ENCODE measurements at regions not wholly inside any gene's neighbourhood (a gene's known extent, or its start where the extent isn't known, plus 50 kb on each side); places are given as distances from the start of the nearest gene placed in this dataset.

- no peaks in the 10 kb centered on the region for H3K9me3 ChIP-seq
- DNase-seq, result no peak
- WGBS, 2 donors, result 100% methylated on average over 2 to 3 of the region's 5 CpGs
- no peak overlapping the region for H3K4me3 ChIP-seq (replicated peaks in 1 of 3)
- intact Hi-C loops (cut with DNase I), result no loop called here
- no peaks in the 10 kb centered on the region for H3K27me3 ChIP-seq
- H3K27ac ChIP-seq, result no peak overlapping the region
- TF ChIP-seq CTCF (IDR thresholded peaks at IDR 0.05) (no peak), POLR2A (IDR thresholded peaks at IDR 0.05) (no peak)
- H3K36me3 ChIP-seq, result no peaks in the 10 kb centered on the region
- peaks cover 0 to 10% of the 10 kb centered on the region in 2 donors for H3K4me1 ChIP-seq
Observed at GRCh38 chrX:115896362-115896761, 274.2 kb upstream of the AGTR2 start.

- 89 to 97% methylated on average over 5 of the region's 8 CpGs for WGBS, 2 donors
- no peak overlapping the region for H3K27ac ChIP-seq
- intact Hi-C loops (cut with DNase I), result no loop called here
- TF ChIP-seq POLR2A (IDR thresholded peaks at IDR 0.05) (no peak), CTCF (IDR thresholded peaks at IDR 0.05) (no peak)
- DNase-seq, result no peak
- no peaks in the 10 kb centered on the region for H3K27me3 ChIP-seq
- peaks cover 0 to 10% of the 10 kb centered on the region in 2 donors for H3K4me1 ChIP-seq
- H3K9me3 ChIP-seq, result no peaks in the 10 kb centered on the region
- no peaks in the 10 kb centered on the region for H3K36me3 ChIP-seq
- no peak overlapping the region for H3K4me3 ChIP-seq (replicated peaks in 1 of 3)
Observed at GRCh38 chrX:115897956-115898355, 272.6 kb upstream of the AGTR2 start.

- TF ChIP-seq CTCF (IDR thresholded peaks at IDR 0.05), result peak in 3 of 6 experiments; percentile 27 to 73 (median 63)
- no peak for TF ChIP-seq POLR2A (IDR thresholded peaks at IDR 0.05)
- H3K27ac ChIP-seq, result no peak overlapping the region
- no peaks in the 10 kb centered on the region for H3K9me3 ChIP-seq
- DNase-seq, result peak in 1 of 2 donors; percentile 36
- peaks cover 0 to 5% of the 10 kb centered on the region in 2 donors for H3K4me1 ChIP-seq
- intact Hi-C loops (cut with DNase I), result no loop called here
- 86% methylated on average over 1 of the region's 8 CpGs; no CpG with 5 or more reads in 1 of the 2 donors for WGBS, 2 donors
- no peaks in the 10 kb centered on the region for H3K27me3 ChIP-seq
- no peak overlapping the region for H3K4me3 ChIP-seq (replicated peaks in 1 of 3)
- no peaks in the 10 kb centered on the region for H3K36me3 ChIP-seq
Observed at GRCh38 chrX:115898382-115899001, 272.1 kb upstream of the AGTR2 start.

GRCh38 chrX:115900425-115900824 is 270.1 kb upstream of the AGTR2 start:
- 90 to 98% methylated on average over 3 to 4 of the region's 4 CpGs for WGBS, 2 donors
- H3K9me3 ChIP-seq, result no peaks in the 10 kb centered on the region
- no peaks in the 10 kb centered on the region for H3K27me3 ChIP-seq
- H3K4me3 ChIP-seq (replicated peaks in 1 of 3), result no peak overlapping the region
- TF ChIP-seq POLR2A (IDR thresholded peaks at IDR 0.05) (no peak), CTCF (IDR thresholded peaks at IDR 0.05) (no peak)
- no peaks in the 10 kb centered on the region for H3K4me1 ChIP-seq
- intact Hi-C loops (cut with DNase I), result no loop called here
- H3K36me3 ChIP-seq, result no peaks in the 10 kb centered on the region
- no peak for DNase-seq
- H3K27ac ChIP-seq, result no peak overlapping the region

- no peaks in the 10 kb centered on the region for H3K36me3 ChIP-seq
- H3K4me3 ChIP-seq (replicated peaks in 1 of 3), result no peak overlapping the region
- H3K9me3 ChIP-seq, result no peaks in the 10 kb centered on the region
- no peak for TF ChIP-seq CTCF (IDR thresholded peaks at IDR 0.05)
- no peak for TF ChIP-seq POLR2A (IDR thresholded peaks at IDR 0.05)
- H3K4me1 ChIP-seq, result no peaks in the 10 kb centered on the region
- no peak for DNase-seq
- no CpG with 5 or more reads among the region's 3 CpGs for WGBS, 2 donors
- intact Hi-C loops (cut with DNase I), result no loop called here
- no peak overlapping the region for H3K27ac ChIP-seq
- H3K27me3 ChIP-seq, result no peaks in the 10 kb centered on the region
Observed at GRCh38 chrX:115901241-115901640, 269.3 kb upstream of the AGTR2 start.
